GM12874 (cell line): ENCODE measurements at regions not wholly inside any gene's neighbourhood (a gene's known extent, or its start where the extent isn't known, plus 50 kb on each side); places are given as distances from the start of the nearest gene placed in this dataset.

ENCODE experiments used
- CTCF ChIP-seq: IDR thresholded peaks from 2 replicates; pipeline ENCODE4 v1.5.1; 2011; ENCODE audit warnings: low read depth, mild to moderate bottlenecking, control low read depth, low read length, moderate library complexity; ENCODE audit not compliant: insufficient read depth

- no peak for TF ChIP-seq CTCF
Observed at GRCh38 chr4:111630705-111631104, 514.5 kb upstream of the FAM241A start.

GRCh38 chr4:111631215-111631999 is 513.8 kb upstream of the FAM241A start:
- TF ChIP-seq CTCF: peak; percentile 31; the same call in 1 of the 2 replicates

- no peak for TF ChIP-seq CTCF
Observed at GRCh38 chr4:111632641-111633151, 512.6 kb upstream of the FAM241A start.

- TF ChIP-seq CTCF: no peak
Observed at GRCh38 chr4:111633663-111634266, 511.5 kb upstream of the FAM241A start.

- no peak for TF ChIP-seq CTCF
Observed at GRCh38 chr4:111635646-111636045, 509.6 kb upstream of the FAM241A start.

- no peak for TF ChIP-seq CTCF
Observed at GRCh38 chr4:111636961-111637585, 508.2 kb upstream of the FAM241A start.

- no peak for TF ChIP-seq CTCF
Observed at GRCh38 chr4:111639120-111639690, 506.0 kb upstream of the FAM241A start.
